ENCODE measurements at regions not wholly inside any gene's neighbourhood (a gene's known extent, or its start where the extent isn't known, plus 50 kb on each side); places are given as distances from the start of the nearest gene placed in this dataset.
"Not testable (repeated sequence)": the region's sequence is repeated elsewhere in the genome, so short reads cannot be mapped to it uniquely, and the experiment has no call there.

DNA sequence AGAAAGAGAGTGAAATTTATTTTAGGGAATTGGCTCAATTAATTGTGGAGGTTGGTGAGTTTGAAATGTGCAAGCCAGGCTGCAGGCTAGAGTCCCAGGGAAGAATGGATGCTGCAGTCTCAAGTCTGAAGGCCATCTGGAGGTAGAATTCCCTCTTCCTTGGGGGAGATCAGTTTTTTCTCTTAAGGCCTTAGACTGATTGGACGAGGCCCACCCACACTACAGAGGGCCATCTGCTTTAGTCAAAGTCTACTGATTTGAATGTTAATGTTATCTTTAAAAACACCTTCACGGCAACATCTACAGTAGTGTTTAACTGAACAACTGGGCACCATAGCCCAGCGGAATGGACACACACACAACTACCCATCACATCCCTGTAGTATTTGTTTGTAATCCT lies 245.9 kb upstream of the IRF2BP2 start:
- DNase-seq: no peak

DNA sequence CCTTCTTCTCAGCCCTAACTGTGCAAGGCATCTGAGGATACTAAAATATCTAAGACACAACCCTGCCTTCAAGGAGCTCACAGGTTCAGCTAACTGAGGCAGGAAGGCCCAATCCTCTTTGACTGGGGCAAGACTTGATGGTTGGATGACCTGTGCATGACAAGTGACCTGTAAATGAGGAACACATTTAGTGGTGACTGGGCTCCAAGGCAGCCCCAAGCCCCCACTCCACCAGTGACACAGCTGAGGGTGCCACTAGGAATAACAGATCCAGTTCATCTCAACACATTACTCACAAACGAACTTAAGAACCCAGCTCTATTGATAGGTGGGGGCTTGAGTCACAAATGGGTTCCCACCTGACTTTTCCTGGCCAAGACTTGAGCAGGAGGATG lies 244.7 kb upstream of the IRF2BP2 start:
- no peak for DNase-seq

DNA sequence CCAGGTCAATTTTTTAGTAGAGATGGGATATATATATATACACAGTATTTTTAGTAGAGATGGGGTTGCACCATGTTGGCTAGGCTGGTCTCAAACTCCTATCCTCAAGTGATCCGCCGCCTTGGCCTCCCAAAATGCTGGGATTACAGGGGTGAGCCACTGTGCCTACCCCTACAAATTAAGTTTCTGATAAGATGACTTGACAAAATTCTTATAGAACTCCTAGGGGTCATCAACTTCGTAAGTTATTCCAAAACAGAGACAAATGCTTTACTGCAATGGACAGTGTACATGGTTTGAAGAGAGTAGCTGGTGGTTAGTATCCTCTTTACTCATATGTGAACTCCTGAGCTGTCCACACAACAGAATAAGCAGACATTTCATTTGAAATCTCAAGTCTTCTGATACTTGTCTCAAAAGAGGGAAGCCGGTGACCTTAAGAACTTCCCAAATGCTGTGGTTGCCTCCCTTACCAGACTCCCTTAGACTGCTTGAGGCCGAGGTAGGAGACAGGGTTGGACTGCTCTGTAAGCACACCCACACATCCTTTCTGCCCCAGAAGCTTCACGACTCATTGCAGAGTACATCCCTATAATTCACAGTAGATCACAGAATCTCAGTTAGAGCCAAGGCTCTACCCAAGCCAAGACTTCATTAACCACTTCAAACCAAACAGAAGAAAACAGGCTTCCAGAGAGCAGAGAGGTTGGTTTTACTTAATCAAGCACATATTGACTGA lies 244.1 kb upstream of the IRF2BP2 start:
- no peak for DNase-seq

DNA sequence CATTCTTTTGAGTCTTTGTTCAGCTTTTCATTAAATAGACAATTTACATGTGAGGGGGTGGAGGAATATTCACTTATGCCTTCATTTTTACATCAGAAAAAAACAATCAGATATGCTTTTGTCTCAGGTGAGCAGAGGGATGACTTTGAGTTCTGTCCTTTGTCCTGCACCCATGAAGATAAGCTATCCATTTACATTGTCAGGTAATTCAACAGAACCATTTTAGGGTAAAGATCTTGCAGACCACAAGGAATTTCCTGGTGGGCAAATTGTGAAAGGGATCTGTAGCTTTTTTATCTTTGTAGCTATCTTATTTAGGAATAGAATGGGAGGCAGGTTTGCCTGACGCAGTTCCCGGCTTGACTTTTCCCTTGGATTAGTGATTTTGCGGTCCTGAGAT lies 242.7 kb upstream of the IRF2BP2 start:
- DNase-seq: no peak

DNA sequence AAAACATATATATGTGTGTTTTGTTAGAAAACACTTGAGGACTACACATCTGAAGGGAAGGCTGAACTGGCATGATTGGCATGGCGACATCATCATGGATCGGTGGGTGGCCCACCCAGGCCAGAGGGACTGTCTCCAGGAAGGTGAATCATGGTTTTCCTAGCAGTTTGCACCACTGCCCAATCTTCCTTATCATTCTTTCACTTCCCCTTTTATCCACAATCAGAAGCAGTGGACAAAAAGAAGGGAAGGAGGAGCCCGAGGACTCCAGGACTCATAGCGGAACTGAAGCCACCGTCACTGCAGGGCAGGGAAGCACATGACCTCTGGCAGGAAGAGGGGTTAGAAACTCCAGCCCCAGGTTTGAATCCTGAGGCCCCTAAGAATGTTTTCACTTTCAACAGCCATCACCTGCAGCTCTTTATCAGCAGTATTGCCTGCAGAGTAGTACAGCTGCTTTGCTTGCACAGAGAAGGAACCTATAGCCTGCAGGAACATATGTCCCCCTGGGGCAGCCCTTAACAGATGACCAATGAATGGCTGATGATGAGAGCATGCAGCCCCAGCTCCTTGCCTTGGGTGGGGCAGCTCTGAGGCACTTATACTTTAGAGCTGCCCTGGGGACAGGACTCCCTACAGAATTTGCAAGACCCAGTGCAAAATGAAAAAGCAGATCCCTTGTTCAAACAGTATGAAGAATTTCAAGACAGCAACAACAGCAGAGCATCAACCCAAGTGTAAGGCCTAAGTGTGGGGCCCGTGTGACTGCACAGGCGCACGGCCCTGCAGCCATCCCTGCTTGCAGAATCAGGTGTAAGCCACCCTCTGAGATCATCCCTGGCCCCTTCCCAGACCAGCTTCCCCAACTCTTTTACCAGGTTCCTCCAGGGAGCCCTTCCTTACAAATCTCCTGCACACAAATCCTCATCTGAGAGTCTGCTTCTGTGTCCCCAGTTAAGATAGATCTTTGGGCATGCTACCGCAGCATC lies 241.8 kb upstream of the IRF2BP2 start:
- DNase-seq: peak; percentile 73

DNA sequence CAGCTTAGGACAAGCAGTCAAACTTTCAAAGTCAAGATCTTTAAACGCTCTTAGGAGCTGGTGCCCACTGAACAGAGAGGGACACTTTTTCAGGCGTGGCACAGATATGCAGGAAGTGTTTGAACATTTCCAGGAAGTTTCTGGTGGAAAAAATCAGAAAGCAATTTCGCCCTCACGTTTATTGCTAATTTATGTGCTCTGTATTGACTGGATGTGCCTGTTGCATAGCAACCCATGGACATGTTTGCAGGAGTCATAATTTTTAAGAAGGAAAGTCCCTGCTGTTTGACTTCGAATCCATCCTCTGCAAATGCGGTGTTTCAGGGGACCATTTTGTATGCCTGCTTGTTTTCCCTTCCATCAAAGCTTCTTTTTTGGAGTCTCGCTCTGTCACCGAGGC lies 239.9 kb upstream of the IRF2BP2 start:
- DNase-seq: no peak

DNA sequence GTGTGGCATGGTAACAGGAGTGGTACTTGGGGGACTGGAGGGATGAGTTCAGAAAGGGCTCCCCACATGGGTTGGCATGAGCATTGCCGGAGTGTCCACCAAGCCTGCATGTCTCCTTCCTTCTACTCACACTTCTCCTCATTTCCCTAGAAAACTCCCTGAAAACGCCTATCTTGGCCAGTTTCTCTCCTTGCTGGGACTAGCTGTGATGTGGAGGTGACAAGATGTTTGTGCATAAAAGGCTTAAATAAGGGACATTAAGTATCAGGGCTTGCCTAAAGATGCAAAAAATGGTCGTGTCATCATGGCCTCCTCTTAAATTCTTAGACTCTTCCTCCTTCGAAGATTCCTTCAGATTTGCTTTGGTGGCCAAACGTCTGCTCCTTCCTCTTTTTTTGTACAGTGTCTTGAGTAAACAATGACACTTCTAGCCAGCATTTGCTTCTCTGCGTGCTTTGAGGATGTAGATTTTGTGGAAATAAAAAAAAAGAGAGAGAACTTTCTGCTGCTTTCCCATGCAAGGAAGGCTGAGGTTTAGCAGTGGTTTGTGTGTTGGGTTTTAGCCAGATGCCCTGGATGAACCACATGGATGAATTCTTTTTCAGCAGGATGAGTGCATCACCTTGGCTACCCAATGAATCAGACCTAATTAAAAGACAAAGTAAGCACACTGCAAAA lies 239.1 kb upstream of the IRF2BP2 start:
- DNase-seq: peak; percentile 86

DNA sequence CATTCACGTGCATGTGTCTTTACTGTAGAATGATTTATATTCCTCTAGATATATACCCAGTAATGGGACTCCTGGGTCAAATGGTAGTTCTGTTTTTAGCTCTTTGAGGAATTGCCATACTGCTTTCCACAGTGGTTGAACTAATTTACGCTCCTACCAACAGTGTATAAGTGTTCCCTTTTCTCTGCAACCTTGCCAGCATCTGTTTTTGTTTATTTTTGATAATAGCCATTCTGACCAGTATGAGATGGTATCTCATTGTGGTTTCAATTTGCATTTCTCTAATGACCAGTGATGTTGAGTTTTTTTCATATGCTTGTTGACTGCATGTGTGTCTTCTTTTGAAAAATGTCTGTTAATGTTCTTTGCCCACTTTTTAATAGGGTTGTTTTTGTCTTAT lies 236.8 kb upstream of the IRF2BP2 start:
- DNase-seq: not testable (repeated sequence)

DNA sequence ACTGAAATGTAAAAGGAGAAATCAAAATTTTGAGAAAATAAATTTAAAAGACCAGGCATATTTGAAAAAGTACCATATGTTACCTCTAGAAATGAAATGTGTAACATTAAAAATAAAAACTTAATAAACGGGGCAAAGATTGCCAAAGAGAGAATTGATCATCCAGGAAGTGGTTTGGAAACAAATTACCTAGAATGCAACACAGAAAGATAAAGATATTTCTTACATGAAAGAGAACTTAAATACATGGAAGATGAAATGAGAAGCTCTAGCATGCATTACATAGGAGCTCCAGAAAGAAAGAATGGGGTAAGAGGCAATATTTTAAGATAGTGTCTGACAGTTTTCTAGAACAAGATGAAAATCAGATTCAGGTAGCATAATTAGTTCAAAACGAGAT lies 235.9 kb upstream of the IRF2BP2 start:
- no peak for DNase-seq

DNA sequence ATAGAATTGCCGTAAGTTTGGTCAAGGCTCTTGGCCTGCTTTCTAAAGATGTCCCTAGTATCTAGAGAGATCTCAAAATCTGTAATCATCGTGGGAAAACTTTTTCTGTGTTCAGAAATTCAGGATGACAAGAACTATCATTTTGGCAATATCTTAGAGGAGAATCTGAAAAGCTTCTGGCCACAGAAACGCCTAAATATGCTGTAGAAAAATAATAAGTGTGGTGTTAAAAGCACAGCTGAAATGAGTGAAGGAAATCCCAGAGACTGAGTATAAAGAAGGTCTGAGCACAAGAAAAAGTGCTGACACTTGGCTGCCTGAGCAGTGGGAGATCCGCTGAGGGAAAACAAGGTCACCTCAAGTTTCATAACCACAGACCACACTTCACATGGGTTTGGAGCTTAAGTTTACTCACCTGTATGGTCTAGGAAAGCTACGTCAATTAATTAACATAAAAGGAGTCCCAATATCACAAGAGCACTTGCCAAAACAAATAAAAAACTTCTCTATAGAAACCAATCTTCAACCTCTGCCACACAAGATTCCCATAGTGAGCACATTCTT lies 235.2 kb upstream of the IRF2BP2 start:
- DNase-seq: no peak

DNA sequence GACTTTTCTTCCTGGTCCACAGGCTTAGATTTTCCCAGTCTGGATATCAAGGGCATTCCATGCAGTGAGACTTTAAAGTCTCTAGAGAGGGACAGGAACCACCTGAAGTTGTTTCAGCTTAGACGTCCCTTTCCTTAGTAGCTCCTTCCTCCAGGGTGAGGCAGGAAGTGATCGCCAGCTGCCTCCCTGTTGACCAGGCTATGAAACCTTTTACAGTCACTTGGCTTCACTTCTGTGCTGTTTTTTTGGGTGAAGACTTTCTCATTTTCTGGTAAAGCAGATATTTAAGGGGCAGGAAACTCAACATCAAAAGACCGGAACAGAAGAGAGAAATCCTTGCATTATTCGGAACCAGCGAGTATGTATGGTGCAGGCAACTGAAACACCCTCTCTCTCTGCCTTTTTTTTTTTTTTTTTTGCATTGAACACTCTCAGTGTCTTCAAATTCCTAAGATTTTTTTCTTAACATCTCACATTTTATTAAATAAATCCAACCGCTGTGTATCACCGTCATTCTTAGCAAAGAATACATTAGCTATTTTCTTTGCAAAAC lies 234.6 kb upstream of the IRF2BP2 start:
- DNase-seq: peak; percentile 49

DNA sequence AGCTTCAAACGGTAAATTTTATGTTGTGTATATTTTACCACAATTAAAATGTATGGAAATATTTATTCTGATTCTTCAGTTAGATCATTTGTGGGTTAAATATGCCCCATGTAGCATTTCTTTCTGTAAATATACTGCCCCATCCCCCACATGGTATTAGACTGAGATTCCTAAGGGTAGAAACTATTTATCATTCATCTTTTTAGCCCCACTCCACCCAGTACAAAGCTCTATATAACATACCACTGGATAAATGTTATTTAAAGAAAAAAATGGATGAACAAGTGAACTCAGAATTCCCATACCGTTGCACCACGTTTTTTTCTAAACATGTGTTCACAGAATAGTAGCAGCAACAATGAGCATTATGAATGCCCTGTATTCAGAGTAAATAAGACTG lies 234.0 kb upstream of the IRF2BP2 start:
- no peak for DNase-seq

DNA sequence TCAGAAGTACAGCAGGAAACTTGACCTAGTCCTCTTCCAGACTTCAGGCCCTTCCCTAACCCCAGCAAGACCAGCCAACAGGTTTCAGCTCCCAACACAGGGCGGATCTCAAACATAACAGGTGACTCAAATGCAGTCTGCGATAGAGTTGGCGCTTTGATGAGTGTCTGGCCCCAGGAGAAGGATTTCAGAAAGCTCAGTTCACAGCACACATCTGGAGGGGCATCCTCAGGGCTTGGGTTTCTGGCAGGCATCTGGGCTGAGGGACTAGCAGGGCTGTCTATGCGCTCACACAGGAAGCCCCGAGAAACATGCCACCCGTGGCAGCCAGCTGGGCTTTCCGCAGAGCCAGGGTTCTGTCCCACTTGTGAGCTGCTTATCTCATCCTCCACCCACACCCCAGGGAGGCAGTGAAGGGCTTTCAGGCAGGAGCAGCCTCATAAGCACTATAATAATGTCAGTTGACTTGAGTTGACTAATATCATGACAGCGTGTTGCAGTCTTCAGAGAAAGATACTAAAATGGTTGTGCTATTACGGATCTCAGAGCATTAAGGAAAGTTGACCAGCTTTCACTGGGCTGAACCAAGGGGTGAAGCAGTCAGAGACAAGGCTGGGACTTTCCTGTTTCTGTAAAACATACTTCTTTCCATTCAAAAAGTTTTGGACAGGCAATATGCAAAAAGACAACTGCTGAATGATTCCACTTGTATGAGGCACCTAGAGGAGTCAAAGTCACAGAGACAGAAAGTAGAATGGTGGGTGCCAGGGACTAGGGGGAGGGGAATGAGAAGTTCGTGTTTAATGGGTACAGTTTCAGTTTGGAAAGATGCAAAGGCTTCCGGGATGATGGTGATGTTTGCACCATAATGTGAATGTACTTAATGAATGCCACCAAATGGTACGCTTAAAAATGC lies 233.0 kb upstream of the IRF2BP2 start:
- DNase-seq: no peak

DNA sequence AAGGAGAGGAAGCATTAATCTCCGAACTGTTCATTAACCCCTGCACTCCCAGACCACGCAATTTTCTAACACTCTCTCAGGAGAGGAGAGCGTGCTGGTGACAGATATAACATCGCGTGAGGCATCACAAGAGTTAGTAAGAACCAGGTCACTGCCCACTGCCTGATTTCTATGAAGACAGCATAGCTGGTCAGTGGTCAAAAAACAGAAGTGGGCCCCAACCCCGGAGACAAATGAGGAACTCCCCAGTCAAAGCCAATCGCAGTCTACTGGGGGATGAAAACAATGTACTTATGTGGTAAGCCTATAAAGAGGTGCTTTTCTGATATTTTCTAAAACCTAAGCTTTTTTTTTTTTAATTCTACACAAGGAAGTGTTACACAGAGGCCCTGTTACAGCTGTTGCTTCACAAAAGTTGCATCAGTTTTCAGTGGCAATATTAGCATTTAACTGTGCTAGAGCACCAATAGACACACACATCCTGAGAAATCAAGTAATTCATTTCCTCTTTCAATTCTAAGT lies 231.8 kb upstream of the IRF2BP2 start:
- no peak for DNase-seq

DNA sequence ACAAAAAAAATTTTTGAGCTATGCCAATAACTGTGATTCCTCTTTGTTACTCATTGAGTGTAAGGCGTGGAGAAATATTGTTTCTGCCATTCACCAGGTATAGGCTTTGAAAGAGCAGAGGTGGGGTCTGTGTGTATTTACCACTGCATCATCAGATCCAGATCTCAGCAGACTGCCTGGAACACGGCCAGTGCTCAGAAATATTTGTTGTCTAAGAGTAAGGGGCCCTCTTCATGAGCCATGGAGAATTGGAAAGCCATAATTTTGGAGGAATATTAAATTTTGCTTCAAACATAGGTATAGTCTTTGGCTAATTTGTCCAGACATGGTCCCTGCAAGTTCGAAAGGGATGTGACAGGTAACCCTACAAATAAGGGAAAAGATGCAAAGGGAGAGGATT lies 231.3 kb upstream of the IRF2BP2 start:
- DNase-seq: no peak

DNA sequence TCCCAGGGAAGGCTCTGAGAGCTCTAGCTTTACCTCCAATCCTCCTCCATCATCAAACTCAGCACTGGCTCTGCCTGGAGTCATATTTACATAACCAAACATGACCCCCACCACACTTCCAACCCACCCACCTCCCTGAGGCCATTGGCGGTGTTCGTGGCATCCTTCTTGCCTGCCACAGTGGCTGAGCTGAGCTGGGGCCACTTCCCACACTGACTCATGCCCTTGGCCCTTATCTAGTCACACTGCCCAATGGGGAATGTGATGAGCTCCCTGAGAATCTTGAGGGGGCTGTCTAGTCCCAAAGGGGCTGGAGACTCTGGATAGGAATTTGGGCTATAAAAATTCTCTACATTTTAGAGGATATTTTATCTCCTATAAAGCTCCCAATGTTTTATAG lies 230.9 kb upstream of the IRF2BP2 start:
- peak; percentile 77 for DNase-seq

DNA sequence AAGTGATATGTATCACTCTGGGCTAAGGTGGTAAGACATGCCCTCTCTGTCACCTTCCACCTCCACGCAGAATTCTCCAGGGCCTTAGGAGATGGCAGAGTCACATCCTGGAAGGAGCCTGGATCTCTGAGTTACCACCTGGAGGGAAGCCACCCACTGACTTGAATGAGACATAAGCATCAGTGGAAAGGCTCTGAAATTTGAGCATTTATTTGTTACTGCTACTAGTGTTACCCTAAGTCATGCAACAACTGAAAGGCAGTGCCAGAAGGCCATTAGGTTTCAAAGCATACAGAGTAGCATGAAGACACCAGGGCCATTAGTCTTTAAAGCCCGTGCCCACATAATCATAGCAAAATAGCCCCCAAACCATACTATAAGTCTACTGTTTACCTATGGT lies 230.3 kb upstream of the IRF2BP2 start:
- no peak for DNase-seq

DNA sequence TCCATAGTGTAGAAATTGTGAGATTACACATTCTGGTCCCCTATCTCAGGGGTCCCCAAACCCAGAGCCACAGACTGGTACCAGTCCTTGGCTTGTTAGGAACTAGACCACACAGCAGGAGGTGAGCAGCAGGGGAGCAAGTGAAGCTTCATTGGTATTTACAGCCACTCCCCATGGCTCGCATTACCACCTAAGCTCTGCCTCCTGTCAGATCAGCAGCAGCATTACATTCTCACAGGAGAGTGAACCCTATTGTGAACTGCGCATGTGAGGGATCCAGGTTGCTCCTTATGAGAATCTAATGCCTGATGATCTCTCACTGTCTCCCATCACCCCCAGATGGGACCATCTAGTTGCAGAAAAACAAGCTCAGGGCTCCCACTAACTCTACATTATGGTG lies 229.7 kb upstream of the IRF2BP2 start:
- no peak for DNase-seq

DNA sequence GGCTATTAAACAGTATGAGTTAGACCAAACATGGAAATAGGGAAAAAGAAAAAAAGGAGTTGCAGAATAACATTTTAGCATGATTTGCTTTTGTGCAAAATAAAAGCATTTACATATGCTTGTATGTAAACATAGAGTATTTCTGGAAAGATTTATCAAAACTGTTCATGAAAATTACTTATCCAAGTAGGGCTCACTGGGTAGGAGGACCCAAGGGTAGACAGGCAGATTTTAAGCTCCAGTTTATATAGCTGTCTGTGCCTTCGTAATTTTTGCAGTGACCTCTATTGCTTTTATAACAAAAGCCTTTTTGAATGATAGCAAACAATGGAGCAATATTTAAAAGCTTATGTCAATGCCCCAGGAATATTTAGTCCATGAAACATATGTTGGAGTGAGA lies 228.8 kb upstream of the IRF2BP2 start:
- DNase-seq: no peak

DNA sequence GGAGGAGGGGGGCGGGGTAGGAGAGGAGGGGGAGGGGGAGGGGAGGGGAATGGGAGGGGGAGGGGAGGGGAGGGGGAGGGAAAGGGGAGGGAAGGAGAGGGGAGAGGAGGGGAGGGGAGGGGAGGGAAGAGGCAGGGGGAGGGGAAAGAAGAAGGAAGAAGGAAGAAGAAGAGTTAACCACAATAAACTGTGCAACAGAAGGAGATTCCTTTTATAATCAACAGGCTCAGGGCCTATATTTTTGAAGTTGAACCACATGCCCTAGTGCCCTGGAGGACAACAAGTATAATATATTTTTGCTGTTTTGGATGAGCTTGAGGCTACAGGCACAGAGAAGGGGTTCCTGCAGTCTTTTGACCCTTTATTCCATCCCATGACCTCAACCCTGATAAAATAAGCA lies 228.2 kb upstream of the IRF2BP2 start:
- no peak for DNase-seq

DNA sequence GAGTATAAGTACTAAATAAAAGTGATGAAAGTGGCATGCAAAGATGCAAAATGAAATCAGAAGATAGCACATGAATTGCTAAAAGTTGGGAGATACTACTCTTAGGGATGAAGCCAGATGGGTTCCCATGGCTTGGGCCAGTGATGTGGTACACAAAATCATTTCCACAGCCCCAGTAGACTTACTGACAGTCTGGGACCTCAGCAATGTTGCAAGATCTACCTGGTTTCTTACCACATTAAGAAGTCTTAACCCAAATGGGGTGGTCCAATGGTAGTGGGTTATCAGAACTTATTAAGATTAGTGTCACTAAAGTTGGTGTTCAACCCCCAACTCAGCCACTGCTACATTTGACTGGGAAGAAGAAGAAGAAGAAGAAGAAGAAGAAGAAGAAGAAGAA lies 227.7 kb upstream of the IRF2BP2 start:
- DNase-seq: no peak

All from EL (cell line).